ENCODE measurements at regions not wholly inside any gene's neighbourhood (a gene's known extent, or its start where the extent isn't known, plus 50 kb on each side); places are given as distances from the start of the nearest gene placed in this dataset.

DNA sequence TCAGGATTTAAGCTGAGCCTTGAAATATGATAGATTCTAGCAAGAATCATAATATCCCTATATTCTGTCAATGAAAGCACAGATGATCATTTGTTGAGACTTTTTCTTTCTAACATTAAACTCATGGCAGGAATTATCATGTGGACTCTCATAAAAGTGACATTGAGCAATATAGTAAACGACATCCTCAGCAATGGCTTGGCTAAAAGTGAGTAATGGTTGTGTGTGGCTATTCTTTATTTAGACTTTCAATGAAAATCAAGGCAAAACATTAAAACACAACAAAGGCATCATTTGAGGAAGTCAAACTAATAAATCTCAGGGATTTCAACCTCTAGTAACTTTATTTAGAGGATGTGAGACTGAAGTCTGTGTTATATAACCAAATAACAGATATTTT lies 257.8 kb upstream of the ADGRL4 start:
- Histone ChIP-seq H3K36me3 (ENCODE audit: insufficient read depth, low read length) (no peaks in the 10 kb centered on the region), H3K4me1 (ENCODE audit: insufficient read depth, low read length, poor library complexity, severe bottlenecking) (no peaks in the 10 kb centered on the region), H3K4me3 (ENCODE audit: low read depth, low read length, poor library complexity, severe bottlenecking) (no peak overlapping the region), H4K20me1 (ENCODE audit: insufficient read depth, low read length) (no peaks in the 10 kb centered on the region), H3K79me2 (ENCODE audit: insufficient read depth, low read depth, low read length) (no peaks in the 10 kb centered on the region), H3K9me3 (ENCODE audit: low read length) (no peaks in the 10 kb centered on the region), H3K4me2 (ENCODE audit: low read length) (no peak overlapping the region), H3K9me2 (ENCODE audit: insufficient read depth, low read length) (no peaks in the 10 kb centered on the region), H3K27ac (ENCODE audit: low read depth, low read length, poor library complexity, severe bottlenecking) (no peak overlapping the region), H2AFZ (ENCODE audit: low read length) (no peak overlapping the region)
- TF ChIP-seq, protein P1, sequence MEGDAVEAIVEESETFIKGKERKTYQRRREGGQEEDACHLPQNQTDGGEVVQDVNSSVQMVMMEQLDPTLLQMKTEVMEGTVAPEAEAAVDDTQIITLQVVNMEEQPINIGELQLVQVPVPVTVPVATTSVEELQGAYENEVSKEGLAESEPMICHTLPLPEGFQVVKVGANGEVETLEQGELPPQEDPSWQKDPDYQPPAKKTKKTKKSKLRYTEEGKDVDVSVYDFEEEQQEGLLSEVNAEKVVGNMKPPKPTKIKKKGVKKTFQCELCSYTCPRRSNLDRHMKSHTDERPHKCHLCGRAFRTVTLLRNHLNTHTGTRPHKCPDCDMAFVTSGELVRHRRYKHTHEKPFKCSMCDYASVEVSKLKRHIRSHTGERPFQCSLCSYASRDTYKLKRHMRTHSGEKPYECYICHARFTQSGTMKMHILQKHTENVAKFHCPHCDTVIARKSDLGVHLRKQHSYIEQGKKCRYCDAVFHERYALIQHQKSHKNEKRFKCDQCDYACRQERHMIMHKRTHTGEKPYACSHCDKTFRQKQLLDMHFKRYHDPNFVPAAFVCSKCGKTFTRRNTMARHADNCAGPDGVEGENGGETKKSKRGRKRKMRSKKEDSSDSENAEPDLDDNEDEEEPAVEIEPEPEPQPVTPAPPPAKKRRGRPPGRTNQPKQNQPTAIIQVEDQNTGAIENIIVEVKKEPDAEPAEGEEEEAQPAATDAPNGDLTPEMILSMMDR (conservative IDR thresholded peaks at IDR 0.05; ENCODE audit: low read length): no peak
- no peak for TF ChIP-seq EZH2phosphoT487 (IDR thresholded peaks at IDR 0.05; ENCODE audit: borderline replicate concordance, low read depth, low read length)
- ChIA-PET CTCF (ENCODE audit: unreplicated experiment) (no interaction called here), POLR2A (no interaction called here)
- DNase-seq (ENCODE audit: low spot score): no peak
- intact Hi-C loops (cut with micrococcal nuclease; ENCODE audit: unreplicated experiment): no loop called here
- BruUV-seq (replicated peaks): no TSS peak

DNA sequence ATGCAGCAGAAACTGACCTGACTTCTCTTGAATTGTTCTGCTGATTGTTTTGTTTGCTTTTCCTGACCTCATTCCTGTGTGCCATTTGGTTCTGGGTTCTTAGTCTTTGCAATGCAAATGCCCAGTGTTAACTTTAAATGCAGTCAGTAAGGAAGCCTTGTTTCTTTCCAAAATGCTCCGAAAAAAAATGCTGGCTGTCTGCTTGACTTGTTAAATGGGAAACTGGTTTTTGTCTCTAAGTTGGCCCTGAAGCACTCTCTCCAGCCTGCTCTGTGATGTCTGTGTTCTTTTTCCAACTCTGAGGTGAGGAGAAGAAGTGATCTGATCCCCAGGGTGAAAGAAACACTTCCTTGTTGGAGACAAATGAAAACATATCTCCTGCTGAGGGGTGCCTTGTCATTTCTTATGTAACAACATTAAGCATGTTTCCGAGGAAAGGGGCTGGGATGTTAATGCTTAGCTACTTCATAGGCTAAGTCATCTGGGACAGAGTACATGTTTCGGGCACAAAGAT lies 256.3 kb upstream of the ADGRL4 start:
- TF ChIP-seq, protein P1 (conservative IDR thresholded peaks at IDR 0.05; ENCODE audit: low read length): no peak
- no peak for TF ChIP-seq EZH2phosphoT487 (IDR thresholded peaks at IDR 0.05; ENCODE audit: borderline replicate concordance, low read depth, low read length)
- Histone ChIP-seq H3K4me1 (ENCODE audit: insufficient read depth, low read length, poor library complexity, severe bottlenecking) (no peaks in the 10 kb centered on the region), H3K9me2 (ENCODE audit: insufficient read depth, low read length) (no peaks in the 10 kb centered on the region), H3K79me2 (ENCODE audit: insufficient read depth, low read depth, low read length) (no peaks in the 10 kb centered on the region), H3K4me2 (ENCODE audit: low read length) (no peak overlapping the region), H3K4me3 (ENCODE audit: low read depth, low read length, poor library complexity, severe bottlenecking) (no peak overlapping the region), H3K9me3 (ENCODE audit: low read length) (no peaks in the 10 kb centered on the region), H3K36me3 (ENCODE audit: insufficient read depth, low read length) (no peaks in the 10 kb centered on the region), H2AFZ (ENCODE audit: low read length) (no peak overlapping the region), H3K27ac (ENCODE audit: low read depth, low read length, poor library complexity, severe bottlenecking) (no peak overlapping the region), H4K20me1 (ENCODE audit: insufficient read depth, low read length) (no peaks in the 10 kb centered on the region)
- ChIA-PET POLR2A (no interaction called here), CTCF (ENCODE audit: unreplicated experiment) (no interaction called here)
- no TSS peak for BruUV-seq (replicated peaks)
- DNase-seq (ENCODE audit: low spot score): no peak
- intact Hi-C loops (cut with micrococcal nuclease; ENCODE audit: unreplicated experiment): no loop called here

DNA sequence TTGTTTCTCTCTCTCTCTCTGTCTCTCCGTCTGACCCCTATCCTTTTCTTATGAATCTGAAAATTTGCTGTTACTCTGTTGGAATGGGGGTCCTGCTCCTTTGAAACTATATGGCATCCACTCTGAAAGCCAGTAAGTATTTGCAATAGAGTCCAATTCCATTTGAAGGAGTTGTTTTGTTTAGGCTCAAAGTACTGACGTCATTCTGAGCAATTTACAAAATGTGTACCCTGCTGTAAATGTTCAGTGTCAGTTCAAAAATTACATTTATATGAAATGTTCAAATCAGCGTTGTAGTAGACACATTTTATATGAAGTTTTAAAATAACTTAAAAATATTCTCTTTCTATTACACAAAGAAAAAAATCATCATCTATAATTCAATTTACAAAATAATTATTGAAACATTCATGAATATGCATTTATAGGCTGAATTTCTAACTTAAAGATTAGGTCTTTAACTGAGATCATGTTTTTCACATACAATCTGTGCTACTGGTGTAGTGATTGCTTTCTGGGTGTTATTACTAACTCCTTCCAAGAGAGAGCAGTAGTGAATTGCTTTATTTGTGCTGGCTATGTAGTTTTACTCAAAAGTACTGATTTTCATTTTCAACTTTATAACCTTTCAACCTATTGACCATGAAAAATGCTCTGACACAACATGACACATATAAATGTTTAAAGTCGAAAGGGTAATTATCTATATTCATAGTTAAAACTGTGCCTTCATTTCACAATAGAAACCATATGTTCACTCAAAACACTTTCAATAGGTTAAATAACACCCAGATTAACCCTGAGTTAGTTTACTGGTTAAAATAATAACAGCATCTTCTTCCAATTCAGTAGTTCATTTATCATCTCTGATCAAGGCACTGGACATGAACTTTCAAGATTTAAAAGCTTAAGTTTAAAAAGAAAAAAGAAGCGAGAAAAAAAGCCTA lies 253.1 kb upstream of the ADGRL4 start:
- Histone ChIP-seq H3K4me2 (ENCODE audit: low read length) (no peak overlapping the region), H4K20me1 (ENCODE audit: insufficient read depth, low read length) (no peaks in the 10 kb centered on the region), H2AFZ (ENCODE audit: low read length) (no peak overlapping the region), H3K9me2 (ENCODE audit: insufficient read depth, low read length) (no peaks in the 10 kb centered on the region), H3K9me3 (ENCODE audit: low read length) (no peaks in the 10 kb centered on the region), H3K4me1 (ENCODE audit: insufficient read depth, low read length, poor library complexity, severe bottlenecking) (no peaks in the 10 kb centered on the region), H3K27ac (ENCODE audit: low read depth, low read length, poor library complexity, severe bottlenecking) (no peak overlapping the region), H3K79me2 (ENCODE audit: insufficient read depth, low read depth, low read length) (no peaks in the 10 kb centered on the region), H3K4me3 (ENCODE audit: low read depth, low read length, poor library complexity, severe bottlenecking) (no peak overlapping the region), H3K36me3 (ENCODE audit: insufficient read depth, low read length) (no peaks in the 10 kb centered on the region)
- CTCF ChIA-PET (ENCODE audit: unreplicated experiment): no interaction called here
- intact Hi-C loops (cut with micrococcal nuclease; ENCODE audit: unreplicated experiment): no loop called here
- no peak for TF ChIP-seq EZH2phosphoT487 (IDR thresholded peaks at IDR 0.05; ENCODE audit: borderline replicate concordance, low read depth, low read length)
- TF ChIP-seq, protein P1 (conservative IDR thresholded peaks at IDR 0.05; ENCODE audit: low read length): peak; percentile 74
- peak; percentile 26 for DNase-seq (ENCODE audit: low spot score)
- no TSS peak for BruUV-seq (replicated peaks)
- POLR2A ChIA-PET: interaction anchor here (0.6 to 0.9 kb wide), 2 partner anchors 883 to 1504 kb away, joined by 3 to 4 read pairs; no protein-coding TSS in a partner anchor
